GM12873 (cell line): ENCODE measurements at regions not wholly inside any gene's neighbourhood (a gene's known extent, or its start where the extent isn't known, plus 50 kb on each side); places are given as distances from the start of the nearest gene placed in this dataset.

Experiments
- TF ChIP-seq, protein P1 (sequence below): IDR thresholded peaks from 2 replicates; pipeline ENCODE4 v1.5.1; 2012; ENCODE audit warnings: low read depth, mild to moderate bottlenecking, moderate library complexity, low read length, control low read depth; ENCODE audit not compliant: insufficient read depth; ENCODE audit errors: missing control alignments

DNA sequence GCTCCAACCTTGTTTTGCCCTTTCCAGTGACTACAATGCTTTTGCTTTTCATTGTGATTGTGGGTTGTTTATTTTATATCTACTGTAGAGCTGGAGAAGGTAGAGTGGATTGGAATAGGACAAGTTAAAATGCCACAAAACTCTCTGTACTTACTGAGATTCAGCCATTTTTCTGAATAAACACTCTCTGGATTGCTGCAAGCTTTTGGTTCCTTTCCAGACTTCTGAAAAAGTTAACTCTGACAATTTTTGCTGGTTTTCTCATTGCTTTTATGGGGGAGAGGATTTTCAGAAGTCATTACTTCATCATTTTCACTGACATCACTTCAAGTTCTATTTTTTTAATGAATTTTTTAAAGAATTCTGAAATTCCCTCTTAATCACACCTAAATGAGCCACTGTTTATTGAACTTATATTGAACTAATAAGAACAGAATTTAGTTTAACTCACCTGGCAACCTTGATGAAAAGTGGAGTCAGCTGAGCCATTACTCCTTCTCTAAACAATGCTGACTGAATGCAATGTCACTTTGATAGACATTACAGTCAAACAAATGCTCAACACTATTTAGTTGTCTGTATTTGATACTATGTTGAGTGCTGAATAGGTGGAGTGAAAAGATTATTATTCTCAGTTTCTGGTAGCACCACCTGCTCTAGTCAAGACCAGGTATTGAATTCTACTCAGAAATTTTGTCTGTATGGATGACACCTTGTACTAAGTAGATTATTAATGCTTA lies 303.5 kb downstream of the DLEU7 start:
- TF ChIP-seq, protein P1, sequence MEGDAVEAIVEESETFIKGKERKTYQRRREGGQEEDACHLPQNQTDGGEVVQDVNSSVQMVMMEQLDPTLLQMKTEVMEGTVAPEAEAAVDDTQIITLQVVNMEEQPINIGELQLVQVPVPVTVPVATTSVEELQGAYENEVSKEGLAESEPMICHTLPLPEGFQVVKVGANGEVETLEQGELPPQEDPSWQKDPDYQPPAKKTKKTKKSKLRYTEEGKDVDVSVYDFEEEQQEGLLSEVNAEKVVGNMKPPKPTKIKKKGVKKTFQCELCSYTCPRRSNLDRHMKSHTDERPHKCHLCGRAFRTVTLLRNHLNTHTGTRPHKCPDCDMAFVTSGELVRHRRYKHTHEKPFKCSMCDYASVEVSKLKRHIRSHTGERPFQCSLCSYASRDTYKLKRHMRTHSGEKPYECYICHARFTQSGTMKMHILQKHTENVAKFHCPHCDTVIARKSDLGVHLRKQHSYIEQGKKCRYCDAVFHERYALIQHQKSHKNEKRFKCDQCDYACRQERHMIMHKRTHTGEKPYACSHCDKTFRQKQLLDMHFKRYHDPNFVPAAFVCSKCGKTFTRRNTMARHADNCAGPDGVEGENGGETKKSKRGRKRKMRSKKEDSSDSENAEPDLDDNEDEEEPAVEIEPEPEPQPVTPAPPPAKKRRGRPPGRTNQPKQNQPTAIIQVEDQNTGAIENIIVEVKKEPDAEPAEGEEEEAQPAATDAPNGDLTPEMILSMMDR: no peak

- TF ChIP-seq, protein P1: no peak
These were observed 300.4 kb downstream of the DLEU7 start for GRCh38 chr13:50543141-50543540.

DNA sequence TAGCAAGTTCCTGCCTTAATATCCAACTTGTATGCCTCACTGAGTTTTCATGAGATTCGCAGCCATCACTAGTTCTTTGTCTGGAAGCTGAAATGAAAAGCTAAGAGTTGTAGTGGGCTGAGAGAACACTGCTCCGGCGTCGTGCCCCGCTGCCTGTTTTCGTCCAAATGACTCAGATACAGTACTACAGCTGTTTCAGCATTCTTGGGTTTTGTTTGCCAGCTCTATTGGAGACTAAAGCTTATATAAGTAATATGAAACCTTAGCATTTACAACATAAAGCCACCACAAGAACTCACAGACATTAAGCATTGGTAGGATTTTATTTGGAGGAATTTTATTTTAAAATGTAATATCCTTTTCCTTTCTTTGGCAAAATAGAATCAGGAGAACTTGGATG lies 299.7 kb downstream of the DLEU7 start:
- TF ChIP-seq, protein P1: no peak

DNA sequence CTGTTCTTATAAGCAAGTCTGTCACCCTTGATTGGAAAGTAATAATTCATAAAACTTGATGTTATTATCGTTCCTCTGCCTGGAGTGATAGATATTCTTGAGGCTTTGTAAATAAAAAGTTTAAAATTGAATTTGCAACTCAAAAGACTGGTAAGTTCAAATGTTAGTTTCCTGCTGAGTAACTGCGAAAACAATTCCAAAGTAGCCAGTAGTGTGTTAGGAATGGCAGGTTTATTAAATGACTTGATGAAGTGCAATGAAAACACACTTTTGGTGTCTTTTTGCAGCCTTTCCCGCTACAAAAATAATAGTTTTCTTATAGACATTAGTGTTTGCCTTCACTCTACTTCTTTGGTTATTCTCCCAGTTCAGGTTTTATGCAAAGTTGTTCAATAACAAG lies 299.3 kb downstream of the DLEU7 start:
- TF ChIP-seq, protein P1: no peak

DNA sequence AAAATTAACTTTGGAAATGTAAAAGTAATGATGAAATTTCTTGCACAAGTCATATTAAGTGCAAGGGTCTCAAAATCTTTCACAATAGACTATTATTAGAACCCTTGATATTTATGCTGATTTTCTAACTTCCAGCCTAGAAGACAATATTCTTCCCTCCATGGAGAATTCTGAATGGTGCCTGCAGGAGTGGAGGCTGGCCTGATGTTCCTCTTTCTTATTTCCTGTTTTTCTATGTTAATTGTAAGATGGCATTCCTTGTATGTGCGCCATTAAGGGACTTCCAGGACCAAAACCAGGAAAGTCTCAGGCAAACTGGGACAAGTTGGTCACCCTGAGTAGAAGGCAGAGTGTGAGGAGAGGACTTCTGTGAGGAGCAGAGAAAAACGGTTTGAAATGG lies 294.9 kb downstream of the DLEU7 start:
- TF ChIP-seq, protein P1: no peak

GRCh38 chr13:50549221-50549942 lies 294.1 kb downstream of the DLEU7 start:
- TF ChIP-seq, protein P1: no peak

GRCh38 chr13:50550151-50550550 lies 293.3 kb downstream of the DLEU7 start:
- TF ChIP-seq, protein P1: no peak
